ENCODE measurements at regions not wholly inside any gene's neighbourhood (a gene's known extent, or its start where the extent isn't known, plus 50 kb on each side); places are given as distances from the start of the nearest gene placed in this dataset.

- Mint-ChIP-seq H3K4me3 (no peak overlapping the region), H3K36me3 (no peaks in the 10 kb centered on the region), H3K27ac (no peak overlapping the region), H3K27me3 (no peaks in the 10 kb centered on the region), H3K4me1 (no peaks in the 10 kb centered on the region), H3K9me3 (peaks cover 3% of the 10 kb centered on the region)
- POLR2A ChIA-PET, result no interaction called here
- ATAC-seq (ENCODE audit: low read depth) (no peak), DNase-seq (no peak)
Measured at GRCh38 chr6:81241126-81242041, 511.1 kb downstream of the TENT5A start.

GRCh38 chr6:81238390-81238789 lies 514.1 kb downstream of the TENT5A start:
- H3K36me3 Mint-ChIP-seq, result no peaks in the 10 kb centered on the region
- ATAC-seq (ENCODE audit: low read depth) (no peak), DNase-seq (no peak)
- H3K4me3 Mint-ChIP-seq, result no peak overlapping the region
- POLR2A ChIA-PET, result no interaction called here
- H3K4me1 Mint-ChIP-seq, result no peaks in the 10 kb centered on the region
- no peaks in the 10 kb centered on the region for H3K9me3 Mint-ChIP-seq
- no peak overlapping the region for H3K27ac Mint-ChIP-seq
- H3K27me3 Mint-ChIP-seq, result no peaks in the 10 kb centered on the region

GRCh38 chr6:81237226-81237625 lies 515.3 kb downstream of the TENT5A start:
- no peaks in the 10 kb centered on the region for H3K9me3 Mint-ChIP-seq
- H3K27ac Mint-ChIP-seq, result no peak overlapping the region
- H3K36me3 Mint-ChIP-seq, result no peaks in the 10 kb centered on the region

GRCh38 chr6:81235512-81235911 lies 517.0 kb downstream of the TENT5A start:
- no peak for ATAC-seq (ENCODE audit: low read depth)
- H3K36me3 Mint-ChIP-seq, result no peaks in the 10 kb centered on the region
- no peaks in the 10 kb centered on the region for H3K27me3 Mint-ChIP-seq
- no peaks in the 10 kb centered on the region for H3K4me1 Mint-ChIP-seq
- no peak for DNase-seq
- H3K27ac Mint-ChIP-seq, result no peak overlapping the region
- POLR2A ChIA-PET, result no interaction called here
- no peak overlapping the region for H3K4me3 Mint-ChIP-seq
- no peaks in the 10 kb centered on the region for H3K9me3 Mint-ChIP-seq

More at GRCh38 chr6:81237226-81237625, 515.3 kb downstream of the TENT5A start:
- Mint-ChIP-seq H3K4me1 (no peaks in the 10 kb centered on the region), H3K27me3 (no peaks in the 10 kb centered on the region), H3K4me3 (no peak overlapping the region)
- ATAC-seq (ENCODE audit: low read depth) (no peak), DNase-seq (no peak)
- POLR2A ChIA-PET, result no interaction called here

GRCh38 chr6:81233990-81234389 lies 518.5 kb downstream of the TENT5A start:
- Mint-ChIP-seq H3K4me1 (no peaks in the 10 kb centered on the region), H3K27ac (no peak overlapping the region), H3K9me3 (no peaks in the 10 kb centered on the region), H3K27me3 (no peaks in the 10 kb centered on the region), H3K4me3 (no peak overlapping the region), H3K36me3 (no peaks in the 10 kb centered on the region)
- POLR2A ChIA-PET, result no interaction called here
- ATAC-seq (ENCODE audit: low read depth) (no peak), DNase-seq (no peak)

GRCh38 chr6:81228912-81229555 lies 523.4 kb downstream of the TENT5A start:
- H3K27me3 Mint-ChIP-seq, result no peaks in the 10 kb centered on the region
- no peaks in the 10 kb centered on the region for H3K4me1 Mint-ChIP-seq
- no peak overlapping the region for H3K27ac Mint-ChIP-seq
- H3K9me3 Mint-ChIP-seq, result no peaks in the 10 kb centered on the region
- no peak overlapping the region for H3K4me3 Mint-ChIP-seq
- POLR2A ChIA-PET, result no interaction called here
- H3K36me3 Mint-ChIP-seq, result no peaks in the 10 kb centered on the region
- ATAC-seq (ENCODE audit: low read depth) (no peak), DNase-seq (no peak)

GRCh38 chr6:81226957-81227356 lies 525.5 kb downstream of the TENT5A start:
- Mint-ChIP-seq H3K4me1 (no peaks in the 10 kb centered on the region), H3K27ac (no peak overlapping the region), H3K4me3 (no peak overlapping the region), H3K36me3 (no peaks in the 10 kb centered on the region), H3K9me3 (no peaks in the 10 kb centered on the region), H3K27me3 (no peaks in the 10 kb centered on the region)
- ATAC-seq (ENCODE audit: low read depth), result no peak
- POLR2A ChIA-PET, result no interaction called here
- DNase-seq, result no peak

- H3K9me3 Mint-ChIP-seq, result peaks cover 12% of the 10 kb centered on the region
- H3K4me1 Mint-ChIP-seq, result no peaks in the 10 kb centered on the region
- no peaks in the 10 kb centered on the region for H3K27me3 Mint-ChIP-seq
- ATAC-seq (ENCODE audit: low read depth) (no peak), DNase-seq (no peak)
- POLR2A ChIA-PET, result no interaction called here
- no peaks in the 10 kb centered on the region for H3K36me3 Mint-ChIP-seq
- H3K4me3 Mint-ChIP-seq, result no peak overlapping the region
- no peak overlapping the region for H3K27ac Mint-ChIP-seq
Measured at GRCh38 chr6:81216668-81217067, 535.8 kb downstream of the TENT5A start.

GRCh38 chr6:81215092-81215432 lies 537.4 kb downstream of the TENT5A start:
- H3K4me1 Mint-ChIP-seq, result no peaks in the 10 kb centered on the region
- H3K4me3 Mint-ChIP-seq, result no peak overlapping the region
- POLR2A ChIA-PET, result no interaction called here
- no peak for ATAC-seq (ENCODE audit: low read depth)
- no peak overlapping the region for H3K27ac Mint-ChIP-seq
- H3K36me3 Mint-ChIP-seq, result no peaks in the 10 kb centered on the region
- H3K9me3 Mint-ChIP-seq, result peaks cover 12% of the 10 kb centered on the region
- DNase-seq, result no peak
- no peaks in the 10 kb centered on the region for H3K27me3 Mint-ChIP-seq

GRCh38 chr6:81214414-81215091 lies 537.9 kb downstream of the TENT5A start:
- no peaks in the 10 kb centered on the region for H3K27me3 Mint-ChIP-seq
- no peak for ATAC-seq (ENCODE audit: low read depth)
- DNase-seq, result no peak
- H3K27ac Mint-ChIP-seq, result no peak overlapping the region
- H3K4me3 Mint-ChIP-seq, result no peak overlapping the region
- POLR2A ChIA-PET, result no interaction called here
- H3K9me3 Mint-ChIP-seq, result peaks cover 12% of the 10 kb centered on the region
- no peaks in the 10 kb centered on the region for H3K36me3 Mint-ChIP-seq
- no peaks in the 10 kb centered on the region for H3K4me1 Mint-ChIP-seq

- H3K36me3 Mint-ChIP-seq, result no peaks in the 10 kb centered on the region
- H3K4me3 Mint-ChIP-seq, result no peak overlapping the region
- DNase-seq (no peak), ATAC-seq (ENCODE audit: low read depth) (no peak)
- no peak overlapping the region for H3K27ac Mint-ChIP-seq
- POLR2A ChIA-PET, result no interaction called here
- H3K4me1 Mint-ChIP-seq, result no peaks in the 10 kb centered on the region
- no peaks in the 10 kb centered on the region for H3K27me3 Mint-ChIP-seq
- peaks cover 5% of the 10 kb centered on the region for H3K9me3 Mint-ChIP-seq
Measured at GRCh38 chr6:81204731-81205130, 547.8 kb downstream of the TENT5A start.

GRCh38 chr6:81194374-81194773 lies 558.1 kb downstream of the TENT5A start:
- Mint-ChIP-seq H3K36me3 (no peaks in the 10 kb centered on the region), H3K27ac (no peak overlapping the region), H3K9me3 (peaks cover 1% of the 10 kb centered on the region), H3K4me1 (no peaks in the 10 kb centered on the region), H3K4me3 (no peak overlapping the region), H3K27me3 (no peaks in the 10 kb centered on the region)
- DNase-seq (no peak), ATAC-seq (ENCODE audit: low read depth) (no peak)
- POLR2A ChIA-PET, result no interaction called here

GRCh38 chr6:81172056-81172740 lies 580.3 kb downstream of the TENT5A start:
- Mint-ChIP-seq H3K4me1 (no peaks in the 10 kb centered on the region), H3K9me3 (no peaks in the 10 kb centered on the region), H3K36me3 (no peaks in the 10 kb centered on the region), H3K4me3 (no peak overlapping the region), H3K27ac (no peak overlapping the region), H3K27me3 (no peaks in the 10 kb centered on the region)
- DNase-seq (no peak), ATAC-seq (ENCODE audit: low read depth) (no peak)
- POLR2A ChIA-PET, result no interaction called here
